ENCODE measurements at regions not wholly inside any gene's neighbourhood (a gene's known extent, or its start where the extent isn't known, plus 50 kb on each side); places are given as distances from the start of the nearest gene placed in this dataset.

DNA sequence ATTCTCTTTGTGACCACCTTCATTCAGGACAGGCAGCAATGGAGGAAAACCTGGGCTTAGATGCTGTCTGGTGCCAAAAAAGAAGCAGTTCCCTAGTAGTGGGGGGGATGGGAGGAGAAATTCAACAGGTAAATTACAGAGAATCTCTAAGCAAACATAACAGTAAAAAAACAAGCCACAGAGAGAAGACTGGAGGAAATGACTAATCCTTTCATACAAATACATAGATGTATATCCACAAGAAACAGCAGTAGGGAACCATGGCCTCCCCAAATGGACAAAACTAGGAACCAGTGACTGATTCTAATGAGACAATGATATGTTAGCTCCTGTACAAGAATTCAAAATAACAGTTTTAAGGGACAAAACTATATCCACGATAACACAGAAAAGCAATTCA is 513.0 kb downstream of the NAV3 start:
- Histone ChIP-seq H3K4me3 (ENCODE audit: low read length) (no peak overlapping the region), H3K36me3 (ENCODE audit: control insufficient read depth, insufficient read depth, low read length) (no peaks in the 10 kb centered on the region), H3K9ac (ENCODE audit: extremely low read depth, low read length, poor library complexity, severe bottlenecking) (no peak overlapping the region), H3K27me3 (ENCODE audit: control insufficient read depth, insufficient read depth, low read length, poor library complexity, severe bottlenecking) (no peaks in the 10 kb centered on the region), H3K4me1 (ENCODE audit: control insufficient read depth, insufficient read depth, low read length) (no peaks in the 10 kb centered on the region), H3K27ac (ENCODE audit: low read depth, low read length) (no peak overlapping the region), H3K9me3 (ENCODE audit: control insufficient read depth, low read length) (no peaks in the 10 kb centered on the region)
- WGBS, 2 experiments (ENCODE audit: insufficient coverage in 1 of 2, insufficient read length in 1 of 2): no CpG with 5 or more reads among the region's 1 CpG
- TF ChIP-seq, protein P1, sequence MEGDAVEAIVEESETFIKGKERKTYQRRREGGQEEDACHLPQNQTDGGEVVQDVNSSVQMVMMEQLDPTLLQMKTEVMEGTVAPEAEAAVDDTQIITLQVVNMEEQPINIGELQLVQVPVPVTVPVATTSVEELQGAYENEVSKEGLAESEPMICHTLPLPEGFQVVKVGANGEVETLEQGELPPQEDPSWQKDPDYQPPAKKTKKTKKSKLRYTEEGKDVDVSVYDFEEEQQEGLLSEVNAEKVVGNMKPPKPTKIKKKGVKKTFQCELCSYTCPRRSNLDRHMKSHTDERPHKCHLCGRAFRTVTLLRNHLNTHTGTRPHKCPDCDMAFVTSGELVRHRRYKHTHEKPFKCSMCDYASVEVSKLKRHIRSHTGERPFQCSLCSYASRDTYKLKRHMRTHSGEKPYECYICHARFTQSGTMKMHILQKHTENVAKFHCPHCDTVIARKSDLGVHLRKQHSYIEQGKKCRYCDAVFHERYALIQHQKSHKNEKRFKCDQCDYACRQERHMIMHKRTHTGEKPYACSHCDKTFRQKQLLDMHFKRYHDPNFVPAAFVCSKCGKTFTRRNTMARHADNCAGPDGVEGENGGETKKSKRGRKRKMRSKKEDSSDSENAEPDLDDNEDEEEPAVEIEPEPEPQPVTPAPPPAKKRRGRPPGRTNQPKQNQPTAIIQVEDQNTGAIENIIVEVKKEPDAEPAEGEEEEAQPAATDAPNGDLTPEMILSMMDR (conservative IDR thresholded peaks at IDR 0.05): no peak
- Mint-ChIP-seq H3K4me1 (no peaks in the 10 kb centered on the region), H3K27me3 (ENCODE audit: insufficient read depth) (no peaks in the 10 kb centered on the region), H3K27ac (no peak overlapping the region), H3K9me3 (peaks cover 3% of the 10 kb centered on the region), H3K36me3 (ENCODE audit: low read depth) (no peaks in the 10 kb centered on the region), H3K4me3 (no peak overlapping the region)
- no peak for DNase-seq

DNA sequence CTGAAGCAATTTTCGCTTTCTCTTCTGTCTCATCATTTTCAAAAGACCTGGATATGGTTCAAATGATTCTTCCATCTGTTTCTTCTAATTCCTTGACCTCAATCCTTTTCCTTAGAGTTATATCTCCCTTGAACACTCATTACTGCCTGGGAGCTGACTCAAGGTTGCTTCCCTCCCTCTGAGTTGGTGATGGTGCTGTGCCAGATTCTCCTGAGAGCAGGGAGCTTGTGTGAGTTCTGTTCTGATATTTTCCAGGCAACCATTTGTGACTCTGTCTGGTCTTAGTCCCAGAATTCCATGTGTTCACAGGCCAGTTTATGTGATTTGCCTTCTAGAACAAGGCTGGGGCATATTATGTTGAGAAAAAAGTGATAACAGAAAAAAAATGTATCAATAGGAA is 505.1 kb upstream of the SYT1 start:
- Histone ChIP-seq H3K9ac (ENCODE audit: extremely low read depth, low read length, poor library complexity, severe bottlenecking) (no peak overlapping the region), H3K27me3 (ENCODE audit: control insufficient read depth, insufficient read depth, low read length, poor library complexity, severe bottlenecking) (no peaks in the 10 kb centered on the region), H3K27ac (ENCODE audit: low read depth, low read length) (no peak overlapping the region), H3K36me3 (ENCODE audit: control insufficient read depth, insufficient read depth, low read length) (no peaks in the 10 kb centered on the region), H3K9me3 (ENCODE audit: control insufficient read depth, low read length) (no peaks in the 10 kb centered on the region), H3K4me1 (ENCODE audit: control insufficient read depth, insufficient read depth, low read length) (no peaks in the 10 kb centered on the region), H3K4me3 (ENCODE audit: low read length) (no peak overlapping the region)
- H3K4me3 Mint-ChIP-seq: no peak overlapping the region
- 71 to 83% methylated on average over 1 of the region's 1 CpG for WGBS, 2 experiments (ENCODE audit: insufficient coverage in 1 of 2, insufficient read length in 1 of 2)
- no peaks in the 10 kb centered on the region for H3K36me3 Mint-ChIP-seq (ENCODE audit: low read depth)
- H3K27me3 Mint-ChIP-seq (ENCODE audit: insufficient read depth): no peaks in the 10 kb centered on the region
- no peak overlapping the region for H3K27ac Mint-ChIP-seq
- TF ChIP-seq, protein P1 (conservative IDR thresholded peaks at IDR 0.05): no peak
- no peaks in the 10 kb centered on the region for H3K4me1 Mint-ChIP-seq
- DNase-seq: no peak
- H3K9me3 Mint-ChIP-seq: peaks cover 3% of the 10 kb centered on the region

DNA sequence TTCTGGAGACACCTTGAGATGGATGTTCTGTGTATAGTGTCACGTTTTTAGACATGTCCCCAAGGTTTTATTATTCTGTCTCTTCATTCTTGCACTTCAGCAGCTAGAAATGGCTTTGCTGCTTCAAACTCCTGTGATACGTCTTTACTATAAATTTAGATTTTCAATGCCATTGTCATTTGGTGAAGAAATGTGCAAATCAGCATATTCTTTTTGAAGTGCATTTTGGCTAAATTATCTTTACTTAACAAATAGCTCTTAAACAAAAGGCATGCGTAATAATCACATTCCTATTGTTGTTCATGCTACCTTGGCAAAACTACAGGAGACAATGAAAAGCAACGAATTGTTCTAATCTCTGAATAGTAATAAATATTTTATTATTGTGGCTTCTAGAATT is 502.9 kb upstream of the SYT1 start:
- no peak overlapping the region for H3K4me3 ChIP-seq (ENCODE audit: low read length)
- H3K36me3 Mint-ChIP-seq (ENCODE audit: low read depth): no peaks in the 10 kb centered on the region
- no peaks in the 10 kb centered on the region for H3K27me3 ChIP-seq (ENCODE audit: control insufficient read depth, insufficient read depth, low read length, poor library complexity, severe bottlenecking)
- DNase-seq: no peak
- H3K9me3 ChIP-seq (ENCODE audit: control insufficient read depth, low read length): no peaks in the 10 kb centered on the region
- H3K27me3 Mint-ChIP-seq (ENCODE audit: insufficient read depth): no peaks in the 10 kb centered on the region
- no peak overlapping the region for H3K27ac ChIP-seq (ENCODE audit: low read depth, low read length)
- TF ChIP-seq, protein P1 (conservative IDR thresholded peaks at IDR 0.05): no peak
- H3K27ac Mint-ChIP-seq: no peak overlapping the region
- H3K9ac ChIP-seq (ENCODE audit: extremely low read depth, low read length, poor library complexity, severe bottlenecking): no peak overlapping the region
- no peaks in the 10 kb centered on the region for H3K4me1 ChIP-seq (ENCODE audit: control insufficient read depth, insufficient read depth, low read length)
- 71 to 90% methylated on average over 1 to 4 of the region's 4 CpGs for WGBS, 2 experiments (ENCODE audit: insufficient coverage in 1 of 2, insufficient read length in 1 of 2)
- H3K4me3 Mint-ChIP-seq: no peak overlapping the region
- H3K4me1 Mint-ChIP-seq: no peaks in the 10 kb centered on the region
- H3K9me3 Mint-ChIP-seq: peaks cover 7% of the 10 kb centered on the region
- H3K36me3 ChIP-seq (ENCODE audit: control insufficient read depth, insufficient read depth, low read length): no peaks in the 10 kb centered on the region
